ENCODE measurements at regions not wholly inside any gene's neighbourhood (a gene's known extent, or its start where the extent isn't known, plus 50 kb on each side); places are given as distances from the start of the nearest gene placed in this dataset.

- no peak for TF ChIP-seq POLR2AphosphoS5 (IDR thresholded peaks at IDR 0.05; ENCODE audit: borderline replicate concordance, low read depth, low read length)
- TF ChIP-seq EZH2 (IDR thresholded peaks at IDR 0.05): no peak
- TF ChIP-seq FOXP2 (optimal IDR thresholded peaks at IDR 0.05; ENCODE audit: control extremely low read depth, extremely low read length, insufficient read depth): no peak
These were observed 291.5 kb downstream of the TDRD15 start for GRCh38 chr2:21415234-21415633.

All from SK-N-MC (cell line).